Ishikawa (cell line): ENCODE measurements at regions not wholly inside any gene's neighbourhood (a gene's known extent, or its start where the extent isn't known, plus 50 kb on each side); places are given as distances from the start of the nearest gene placed in this dataset.

Source experiments
- CEBPB ChIP-seq: IDR thresholded peaks from 2 replicates; pipeline ENCODE4 v1.6.1; 2012
- CREB1 ChIP-seq: IDR thresholded peaks from 2 replicates; pipeline ENCODE4 v1.6.1; 2012; ENCODE audit warnings: low read depth
- EGR1 ChIP-seq: IDR thresholded peaks from 2 replicates; pipeline ENCODE4 v1.6.1; 2012
- EP300 ChIP-seq: IDR thresholded peaks from 2 replicates; pipeline ENCODE4 v1.6.1; 2012; ENCODE audit warnings: borderline replicate concordance
- FOXM1 ChIP-seq: IDR thresholded peaks from 2 replicates; pipeline ENCODE4 v1.6.1; 2012; ENCODE audit warnings: low read depth, borderline replicate concordance
- RAD21 ChIP-seq: IDR thresholded peaks from 2 replicates; pipeline ENCODE4 v1.6.1; 2012; ENCODE audit warnings: low read depth
- REST ChIP-seq: IDR thresholded peaks from 2 replicates; pipeline ENCODE4 v1.6.1; 2012; ENCODE audit warnings: low read depth, mild to moderate bottlenecking
- TAF1 ChIP-seq: IDR thresholded peaks from 2 replicates; pipeline ENCODE4 v1.6.1; 2012; ENCODE audit warnings: low read depth, mild to moderate bottlenecking
- TEAD4 ChIP-seq: IDR thresholded peaks from 2 replicates; pipeline ENCODE4 v1.6.1; 2012
- YY1 ChIP-seq: IDR thresholded peaks from 2 replicates; pipeline ENCODE4 v1.6.1; 2012; ENCODE audit warnings: low read depth
- ZBTB7A ChIP-seq: IDR thresholded peaks from 2 replicates; pipeline ENCODE4 v1.6.1; 2012; ENCODE audit warnings: low read depth
- TF ChIP-seq, protein P1 (sequence below): IDR thresholded peaks from 2 replicates; pipeline ENCODE4 v1.6.1; 2012
- TF ChIP-seq, protein P2 (sequence below): IDR thresholded peaks from 2 replicates; pipeline ENCODE4 v1.6.1; 2012

GRCh38 chr9:120306088-120306487, 273.9 kb downstream of the CDK5RAP2 start:
- TF ChIP-seq REST (no peak), EGR1 (no peak), ZBTB7A (no peak), TEAD4 (no peak), EP300 (no peak), CREB1 (no peak), RAD21 (no peak), CEBPB (no peak), YY1 (no peak), FOXM1 (no peak), TAF1 (no peak)
- TF ChIP-seq, protein P1, sequence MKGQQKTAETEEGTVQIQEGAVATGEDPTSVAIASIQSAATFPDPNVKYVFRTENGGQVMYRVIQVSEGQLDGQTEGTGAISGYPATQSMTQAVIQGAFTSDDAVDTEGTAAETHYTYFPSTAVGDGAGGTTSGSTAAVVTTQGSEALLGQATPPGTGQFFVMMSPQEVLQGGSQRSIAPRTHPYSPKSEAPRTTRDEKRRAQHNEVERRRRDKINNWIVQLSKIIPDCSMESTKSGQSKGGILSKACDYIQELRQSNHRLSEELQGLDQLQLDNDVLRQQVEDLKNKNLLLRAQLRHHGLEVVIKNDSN = no peak
- TF ChIP-seq, protein P2, sequence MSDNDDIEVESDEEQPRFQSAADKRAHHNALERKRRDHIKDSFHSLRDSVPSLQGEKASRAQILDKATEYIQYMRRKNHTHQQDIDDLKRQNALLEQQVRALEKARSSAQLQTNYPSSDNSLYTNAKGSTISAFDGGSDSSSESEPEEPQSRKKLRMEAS = no peak
